ENCODE measurements at regions not wholly inside any gene's neighbourhood (a gene's known extent, or its start where the extent isn't known, plus 50 kb on each side); places are given as distances from the start of the nearest gene placed in this dataset.
A peak's percentile ranks its signal among the peaks of the same experiment; 100 is the strongest.

DNA sequence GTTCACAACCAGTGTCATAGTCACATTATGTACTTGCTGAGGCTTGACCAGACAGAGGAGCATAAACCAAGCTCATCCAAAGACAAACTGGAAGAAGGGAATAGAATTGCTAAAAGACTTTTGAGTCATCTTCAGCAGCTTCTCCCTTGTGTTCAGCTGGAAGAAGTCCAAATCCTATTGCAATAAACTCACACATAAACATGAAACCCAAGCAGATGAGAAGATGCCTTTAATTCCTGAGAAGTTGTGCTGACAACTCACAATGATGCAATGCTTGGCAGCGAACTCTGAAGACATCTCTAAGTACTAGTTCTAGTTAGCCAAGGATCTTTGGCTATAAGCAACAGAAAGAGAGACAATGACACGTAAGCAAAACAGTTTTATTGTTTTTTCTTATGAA is 642.1 kb downstream of the KCTD16 start:
- Histone ChIP-seq H2AFZ (ENCODE audit: insufficient read depth, low read length, poor library complexity) (no peak overlapping the region), H3K27ac (ENCODE audit: low read depth, low read length) (no peak overlapping the region), H3K23ac (ENCODE audit: low read length) (no peak overlapping the region), H4K12ac (ENCODE audit: low read depth, low read length) (no peak overlapping the region), H2BK12ac (ENCODE audit: low read length) (no peak overlapping the region), H3K79me2 (ENCODE audit: control insufficient read depth, insufficient read depth, low read length, poor library complexity) (no peaks in the 10 kb centered on the region), H4K91ac (ENCODE audit: low read depth, low read length) (no peak overlapping the region), H3K14ac (ENCODE audit: low read length) (no peak overlapping the region), H3K18ac (ENCODE audit: low read length) (no peak overlapping the region), H3K9me3 (ENCODE audit: insufficient read depth, low read depth, low read length) (no peaks in the 10 kb centered on the region), H2BK5ac (ENCODE audit: low read depth, low read length, poor library complexity) (no peak overlapping the region), H4K8ac (ENCODE audit: low read depth, low read length) (no peak overlapping the region), H3K4me1 (ENCODE audit: control insufficient read depth in 1 of 2, insufficient read depth in 2 of 2, low read length in 2 of 2) (no peaks in the 10 kb centered on the region), H3K9ac (ENCODE audit: low read length) (no peak overlapping the region), H3K4me2 (ENCODE audit: low read length) (no peak overlapping the region), H2AK5ac (ENCODE audit: low read length) (no peak overlapping the region), H3K79me1 (ENCODE audit: low read length) (no peaks in the 10 kb centered on the region), H3K4ac (ENCODE audit: low read depth, low read length) (no peak overlapping the region), H2BK120ac (ENCODE audit: insufficient read depth, low read length, poor library complexity) (no peak overlapping the region), H3K27me3 (ENCODE audit: insufficient read depth, low read length) (no peaks in the 10 kb centered on the region), H3K4me3 (ENCODE audit: low read depth, low read length) (no peak overlapping the region), H3K36me3 (ENCODE audit: control insufficient read depth in 1 of 2, insufficient read depth in 2 of 2, low read length in 2 of 2) (no peaks in the 10 kb centered on the region)
- WGBS (ENCODE audit: extremely low coverage, insufficient coverage, insufficient read length) = no CpG with 5 or more reads among the region's 2 CpGs
- peak; percentile 1 to 20 for DNase-seq

DNA sequence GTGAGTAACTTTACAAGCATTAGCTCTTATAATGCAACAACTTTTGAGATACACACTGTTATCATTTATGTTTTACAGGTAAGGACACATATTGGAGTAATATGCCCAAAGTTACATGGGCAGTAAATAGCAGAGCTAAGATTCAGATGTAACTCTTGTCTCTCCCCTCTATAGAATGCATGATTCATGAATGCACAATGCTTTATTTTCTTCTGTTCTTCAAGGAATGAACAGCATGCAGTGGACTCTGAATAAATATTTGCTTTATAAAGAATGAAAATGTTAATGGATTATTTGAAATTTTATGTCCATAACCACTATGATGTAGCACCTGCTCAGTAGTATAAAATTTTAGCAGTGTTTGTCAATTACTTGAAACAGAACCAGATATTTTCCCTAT is 629.5 kb downstream of the KCTD16 start:
- Histone ChIP-seq H2BK12ac (ENCODE audit: low read length) (no peak overlapping the region), H3K27me3 (ENCODE audit: insufficient read depth, low read length) (no peaks in the 10 kb centered on the region), H3K23ac (ENCODE audit: low read length) (no peak overlapping the region), H3K9me3 (ENCODE audit: insufficient read depth, low read depth, low read length) (no peaks in the 10 kb centered on the region), H3K79me2 (ENCODE audit: control insufficient read depth, insufficient read depth, low read length, poor library complexity) (no peaks in the 10 kb centered on the region), H3K9ac (ENCODE audit: low read length) (no peak overlapping the region), H3K14ac (ENCODE audit: low read length) (no peak overlapping the region), H2AFZ (ENCODE audit: insufficient read depth, low read length, poor library complexity) (no peak overlapping the region), H3K18ac (ENCODE audit: low read length) (no peak overlapping the region), H4K91ac (ENCODE audit: low read depth, low read length) (no peak overlapping the region), H3K79me1 (ENCODE audit: low read length) (no peaks in the 10 kb centered on the region), H2AK5ac (ENCODE audit: low read length) (no peak overlapping the region), H3K27ac (ENCODE audit: low read depth, low read length) (no peak overlapping the region), H3K36me3 (ENCODE audit: control insufficient read depth in 1 of 2, insufficient read depth in 2 of 2, low read length in 2 of 2) (no peaks in the 10 kb centered on the region), H3K4me2 (ENCODE audit: low read length) (no peak overlapping the region), H4K12ac (ENCODE audit: low read depth, low read length) (no peak overlapping the region), H2BK120ac (ENCODE audit: insufficient read depth, low read length, poor library complexity) (no peak overlapping the region), H3K4ac (ENCODE audit: low read depth, low read length) (no peak overlapping the region), H3K4me1 (ENCODE audit: control insufficient read depth in 1 of 2, insufficient read depth in 2 of 2, low read length in 2 of 2) (no peaks in the 10 kb centered on the region), H3K4me3 (ENCODE audit: low read depth, low read length) (no peak overlapping the region), H2BK5ac (ENCODE audit: low read depth, low read length, poor library complexity) (no peak overlapping the region), H4K8ac (ENCODE audit: low read depth, low read length) (no peak overlapping the region)
- no peak for DNase-seq

DNA sequence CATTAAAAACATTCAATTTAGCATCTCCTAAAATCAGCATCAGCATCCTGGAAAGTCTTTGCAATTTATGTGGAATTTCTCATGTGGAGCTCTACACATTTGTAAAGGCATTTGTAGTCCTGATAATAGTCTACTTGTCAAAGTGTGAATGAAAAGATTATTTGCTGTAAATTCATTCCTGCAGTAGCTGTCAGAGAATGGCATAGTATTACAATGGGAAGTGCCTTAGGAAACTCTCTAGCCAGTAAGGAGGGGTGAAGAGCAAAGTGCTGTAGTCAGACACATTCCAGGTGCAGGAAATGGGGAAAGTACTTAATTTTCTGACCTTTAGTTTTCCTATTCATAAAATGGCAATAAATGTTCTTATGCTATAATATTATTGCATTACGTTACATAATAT is 627.9 kb downstream of the KCTD16 start:
- no peak for DNase-seq
- Histone ChIP-seq H3K27me3 (ENCODE audit: insufficient read depth, low read length) (no peaks in the 10 kb centered on the region), H2BK120ac (ENCODE audit: insufficient read depth, low read length, poor library complexity) (no peak overlapping the region), H3K9me3 (ENCODE audit: insufficient read depth, low read depth, low read length) (no peaks in the 10 kb centered on the region), H3K27ac (ENCODE audit: low read depth, low read length) (no peak overlapping the region), H3K79me1 (ENCODE audit: low read length) (no peaks in the 10 kb centered on the region), H3K79me2 (ENCODE audit: control insufficient read depth, insufficient read depth, low read length, poor library complexity) (no peaks in the 10 kb centered on the region), H3K23ac (ENCODE audit: low read length) (no peak overlapping the region), H3K9ac (ENCODE audit: low read length) (no peak overlapping the region), H3K18ac (ENCODE audit: low read length) (no peak overlapping the region), H4K12ac (ENCODE audit: low read depth, low read length) (no peak overlapping the region), H2AK5ac (ENCODE audit: low read length) (no peak overlapping the region), H3K4me2 (ENCODE audit: low read length) (no peak overlapping the region), H3K4me3 (ENCODE audit: low read depth, low read length) (no peak overlapping the region), H2AFZ (ENCODE audit: insufficient read depth, low read length, poor library complexity) (no peak overlapping the region), H3K4ac (ENCODE audit: low read depth, low read length) (no peak overlapping the region), H3K36me3 (ENCODE audit: control insufficient read depth in 1 of 2, insufficient read depth in 2 of 2, low read length in 2 of 2) (no peaks in the 10 kb centered on the region), H3K14ac (ENCODE audit: low read length) (no peak overlapping the region), H2BK5ac (ENCODE audit: low read depth, low read length, poor library complexity) (no peak overlapping the region), H3K4me1 (ENCODE audit: control insufficient read depth in 1 of 2, insufficient read depth in 2 of 2, low read length in 2 of 2) (no peaks in the 10 kb centered on the region), H4K8ac (ENCODE audit: low read depth, low read length) (no peak overlapping the region), H4K91ac (ENCODE audit: low read depth, low read length) (no peak overlapping the region), H2BK12ac (ENCODE audit: low read length) (no peak overlapping the region)
- no CpG with 5 or more reads among the region's 1 CpG for WGBS (ENCODE audit: extremely low coverage, insufficient coverage, insufficient read length)

DNA sequence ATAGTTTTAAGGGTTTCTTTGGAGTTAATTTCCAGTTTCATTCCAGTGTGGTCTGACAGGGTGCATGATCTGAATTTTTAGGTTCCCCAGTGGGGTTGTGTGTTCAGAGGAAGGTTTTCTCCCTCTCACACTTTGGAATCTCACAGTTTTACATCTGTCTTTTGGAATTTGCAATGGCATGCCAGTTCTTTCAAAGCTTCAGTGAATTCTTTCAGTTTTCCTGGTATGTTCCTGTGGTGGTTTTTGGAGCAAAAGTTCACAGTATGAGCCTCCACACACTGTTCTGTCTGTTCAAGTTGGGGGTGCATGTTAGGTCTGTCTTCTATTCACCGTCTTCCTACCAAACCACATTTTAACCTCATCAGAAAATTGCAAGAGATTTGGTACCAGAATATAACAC is 624.2 kb downstream of the KCTD16 start:
- H3K79me1 ChIP-seq (ENCODE audit: low read length) = no peaks in the 10 kb centered on the region
- no peak overlapping the region for H4K91ac ChIP-seq (ENCODE audit: low read depth, low read length)
- H3K14ac ChIP-seq (ENCODE audit: low read length) = no peak overlapping the region
- H3K4ac ChIP-seq (ENCODE audit: low read depth, low read length) = no peak overlapping the region
- H3K27me3 ChIP-seq (ENCODE audit: insufficient read depth, low read length) = no peaks in the 10 kb centered on the region
- no peaks in the 10 kb centered on the region for H3K9me3 ChIP-seq (ENCODE audit: insufficient read depth, low read depth, low read length)
- H3K4me1 ChIP-seq (ENCODE audit: control insufficient read depth in 1 of 2, insufficient read depth in 2 of 2, low read length in 2 of 2) = no peaks in the 10 kb centered on the region
- no peak overlapping the region for H3K4me3 ChIP-seq (ENCODE audit: low read depth, low read length)
- no CpG with 5 or more reads among the region's 1 CpG for WGBS (ENCODE audit: extremely low coverage, insufficient coverage, insufficient read length)
- H2BK5ac ChIP-seq (ENCODE audit: low read depth, low read length, poor library complexity) = no peak overlapping the region
- H3K36me3 ChIP-seq (ENCODE audit: control insufficient read depth in 1 of 2, insufficient read depth in 2 of 2, low read length in 2 of 2) = no peaks in the 10 kb centered on the region
- no peak overlapping the region for H3K23ac ChIP-seq (ENCODE audit: low read length)
- no peak overlapping the region for H2BK120ac ChIP-seq (ENCODE audit: insufficient read depth, low read length, poor library complexity)
- H3K4me2 ChIP-seq (ENCODE audit: low read length) = no peak overlapping the region
- no peak for DNase-seq
- no peak overlapping the region for H2AFZ ChIP-seq (ENCODE audit: insufficient read depth, low read length, poor library complexity)
- H4K12ac ChIP-seq (ENCODE audit: low read depth, low read length) = no peak overlapping the region
- H2BK12ac ChIP-seq (ENCODE audit: low read length) = no peak overlapping the region
- H3K79me2 ChIP-seq (ENCODE audit: control insufficient read depth, insufficient read depth, low read length, poor library complexity) = no peaks in the 10 kb centered on the region
- no peak overlapping the region for H3K9ac ChIP-seq (ENCODE audit: low read length)
- H2AK5ac ChIP-seq (ENCODE audit: low read length) = no peak overlapping the region
- H3K18ac ChIP-seq (ENCODE audit: low read length) = no peak overlapping the region
- no peak overlapping the region for H3K27ac ChIP-seq (ENCODE audit: low read depth, low read length)
- no peak overlapping the region for H4K8ac ChIP-seq (ENCODE audit: low read depth, low read length)

DNA sequence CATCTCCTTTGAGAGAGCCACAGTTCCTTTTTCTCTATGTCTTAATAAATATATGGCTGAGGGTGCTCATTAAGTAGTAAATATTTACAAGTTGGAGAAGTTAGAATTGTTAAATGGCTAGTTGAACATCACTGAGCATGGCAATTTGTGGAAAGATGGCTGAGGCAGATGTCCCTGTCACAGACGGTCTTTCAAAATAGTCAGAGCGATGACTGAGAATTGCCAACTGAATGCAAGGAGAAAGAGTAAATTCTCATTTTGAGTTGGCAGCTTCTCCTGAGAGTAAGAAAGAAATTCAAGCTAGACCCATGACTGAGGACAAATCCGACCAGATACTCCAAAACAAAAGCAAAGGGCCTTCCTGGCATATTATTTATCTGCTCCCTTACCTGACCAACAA is 617.9 kb downstream of the KCTD16 start:
- H4K91ac ChIP-seq (ENCODE audit: low read depth, low read length) = no peak overlapping the region

More for the DNA sequence above, 617.9 kb downstream of the KCTD16 start:
- no peak for DNase-seq
- Histone ChIP-seq H3K4ac (ENCODE audit: low read depth, low read length) (no peak overlapping the region), H4K12ac (ENCODE audit: low read depth, low read length) (no peak overlapping the region), H3K4me3 (ENCODE audit: low read depth, low read length) (no peak overlapping the region), H4K8ac (ENCODE audit: low read depth, low read length) (no peak overlapping the region), H3K4me2 (ENCODE audit: low read length) (no peak overlapping the region), H2AFZ (ENCODE audit: insufficient read depth, low read length, poor library complexity) (no peak overlapping the region), H3K9me3 (ENCODE audit: insufficient read depth, low read depth, low read length) (no peaks in the 10 kb centered on the region), H3K79me2 (ENCODE audit: control insufficient read depth, insufficient read depth, low read length, poor library complexity) (no peaks in the 10 kb centered on the region), H3K9ac (ENCODE audit: low read length) (no peak overlapping the region), H2BK12ac (ENCODE audit: low read length) (no peak overlapping the region), H3K23ac (ENCODE audit: low read length) (no peak overlapping the region), H3K36me3 (ENCODE audit: control insufficient read depth in 1 of 2, insufficient read depth in 2 of 2, low read length in 2 of 2) (no peaks in the 10 kb centered on the region), H2BK5ac (ENCODE audit: low read depth, low read length, poor library complexity) (no peak overlapping the region), H3K27me3 (ENCODE audit: insufficient read depth, low read length) (no peaks in the 10 kb centered on the region), H3K79me1 (ENCODE audit: low read length) (no peaks in the 10 kb centered on the region), H3K18ac (ENCODE audit: low read length) (no peak overlapping the region), H2AK5ac (ENCODE audit: low read length) (no peak overlapping the region), H2BK120ac (ENCODE audit: insufficient read depth, low read length, poor library complexity) (no peak overlapping the region), H3K4me1 (ENCODE audit: control insufficient read depth in 1 of 2, insufficient read depth in 2 of 2, low read length in 2 of 2) (no peaks in the 10 kb centered on the region), H3K27ac (ENCODE audit: low read depth, low read length) (no peak overlapping the region), H3K14ac (ENCODE audit: low read length) (no peak overlapping the region)
- WGBS (ENCODE audit: extremely low coverage, insufficient coverage, insufficient read length) = no CpG with 5 or more reads among the region's 3 CpGs

Data from trophoblast cell (in vitro differentiated cells and primary cell).